Muscle of leg (tissue), 3 donors: ENCODE measurements at regions not wholly inside any gene's neighbourhood (a gene's known extent, or its start where the extent isn't known, plus 50 kb on each side); places are given as distances from the start of the nearest gene placed in this dataset.

Source experiments
- DNase-seq: peaks from one replicate; pipeline ENCODE4 v3.0.0; 2013
- H3K27ac ChIP-seq: one replicate; pipeline ENCODE4 v1.5.1; 2013; ENCODE audit warnings: mild to moderate bottlenecking, low read length, control low read depth
- H3K27me3 ChIP-seq: one replicate; pipeline ENCODE4 v1.6.1; 2013; ENCODE audit warnings: low read length; ENCODE audit not compliant: control insufficient read depth, insufficient read depth
- H3K36me3 ChIP-seq: one replicate; pipeline ENCODE4 v1.6.1; 2013; ENCODE audit warnings: low read length; ENCODE audit not compliant: control insufficient read depth, insufficient read depth
- H3K4me1 ChIP-seq: one replicate; pipeline ENCODE4 v1.6.1; 2013; ENCODE audit warnings: low read length; ENCODE audit not compliant: control insufficient read depth, insufficient read depth
- H3K4me3 ChIP-seq: one replicate; pipeline ENCODE4 v1.5.1; 2013; ENCODE audit warnings: low read length, control low read depth
- H3K9me3 ChIP-seq: replicated peaks from 2 replicates; pipeline ENCODE4 v1.6.1; 2013; ENCODE audit warnings: low read depth, low read length; ENCODE audit not compliant: control insufficient read depth
- WGBS: methylation state at CpG from one replicate; pipeline ENCODE4 v1.1.5; 2013; ENCODE audit warnings: missing lambda C conversion rate; ENCODE audit not compliant: insufficient coverage; 5-methylcytosine and 5-hydroxymethylcytosine counted together

- DNase-seq, result no peak
- no peaks in the 10 kb centered on the region for H3K4me1 ChIP-seq
- no CpG with 5 or more reads among the region's 5 CpGs for WGBS
Observed at GRCh38 chr12:78402366-78403134, 462.0 kb upstream of the SYT1 start.

DNA sequence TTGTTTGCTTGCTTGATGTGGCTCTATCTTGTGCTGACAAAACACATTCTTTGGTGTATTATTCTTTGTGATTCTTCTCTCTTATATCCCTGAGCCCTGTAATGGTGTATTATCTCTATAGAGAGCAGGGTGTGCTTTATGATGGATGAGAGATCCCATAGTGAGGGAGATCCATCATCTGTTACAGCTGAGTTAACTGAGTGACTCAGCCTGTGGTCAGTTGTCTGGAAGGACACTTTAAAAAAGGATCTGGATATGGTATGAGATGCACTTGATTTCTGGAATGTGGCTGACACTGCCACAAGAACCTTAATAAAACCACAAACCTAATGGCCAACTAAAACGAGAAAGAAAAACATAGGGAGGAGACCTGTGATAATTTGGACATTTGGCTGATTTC, 461.4 kb upstream of the SYT1 start:
- DNase-seq, result no peak
- Histone ChIP-seq H3K4me3 (no peak overlapping the region), H3K4me1 (no peaks in the 10 kb centered on the region), H3K27ac (no peak overlapping the region), H3K36me3 (no peaks in the 10 kb centered on the region), H3K27me3 (no peaks in the 10 kb centered on the region), H3K9me3 (no peaks in the 10 kb centered on the region)
- WGBS, result no CpG with 5 or more reads among the region's 1 CpG

More at GRCh38 chr12:78402366-78403134, 462.0 kb upstream of the SYT1 start:
- Histone ChIP-seq H3K27ac (no peak overlapping the region), H3K36me3 (no peaks in the 10 kb centered on the region), H3K27me3 (no peaks in the 10 kb centered on the region), H3K9me3 (no peaks in the 10 kb centered on the region), H3K4me3 (no peak overlapping the region)

GRCh38 chr12:78403681-78404080, 460.9 kb upstream of the SYT1 start:
- Histone ChIP-seq H3K36me3 (no peaks in the 10 kb centered on the region), H3K9me3 (no peaks in the 10 kb centered on the region), H3K4me3 (no peak overlapping the region), H3K27me3 (no peaks in the 10 kb centered on the region), H3K27ac (no peak overlapping the region), H3K4me1 (no peaks in the 10 kb centered on the region)
- DNase-seq, result no peak
- WGBS, result no CpG with 5 or more reads among the region's 3 CpGs

- Histone ChIP-seq H3K9me3 (no peaks in the 10 kb centered on the region), H3K36me3 (no peaks in the 10 kb centered on the region), H3K27ac (no peak overlapping the region), H3K27me3 (no peaks in the 10 kb centered on the region), H3K4me3 (no peak overlapping the region), H3K4me1 (no peaks in the 10 kb centered on the region)
- DNase-seq, result no peak
- WGBS, result no CpG with 5 or more reads among the region's 2 CpGs
Observed at GRCh38 chr12:78406213-78406612, 458.4 kb upstream of the SYT1 start.

- Histone ChIP-seq H3K27ac (no peak overlapping the region), H3K36me3 (no peaks in the 10 kb centered on the region), H3K27me3 (no peaks in the 10 kb centered on the region), H3K9me3 (no peaks in the 10 kb centered on the region), H3K4me1 (no peaks in the 10 kb centered on the region), H3K4me3 (no peak overlapping the region)
- DNase-seq, result no peak
- no CpG with 5 or more reads among the region's 2 CpGs for WGBS
Observed at GRCh38 chr12:78406828-78407227, 457.7 kb upstream of the SYT1 start.

GRCh38 chr12:78407722-78408121, 456.9 kb upstream of the SYT1 start:
- H3K4me3 ChIP-seq, result no peak overlapping the region
- H3K27ac ChIP-seq, result no peak overlapping the region
- H3K27me3 ChIP-seq, result no peaks in the 10 kb centered on the region
- H3K9me3 ChIP-seq, result no peaks in the 10 kb centered on the region
- no peaks in the 10 kb centered on the region for H3K36me3 ChIP-seq
- WGBS, result no CpG with 5 or more reads among the region's 2 CpGs
- no peak for DNase-seq
- H3K4me1 ChIP-seq, result no peaks in the 10 kb centered on the region

DNA sequence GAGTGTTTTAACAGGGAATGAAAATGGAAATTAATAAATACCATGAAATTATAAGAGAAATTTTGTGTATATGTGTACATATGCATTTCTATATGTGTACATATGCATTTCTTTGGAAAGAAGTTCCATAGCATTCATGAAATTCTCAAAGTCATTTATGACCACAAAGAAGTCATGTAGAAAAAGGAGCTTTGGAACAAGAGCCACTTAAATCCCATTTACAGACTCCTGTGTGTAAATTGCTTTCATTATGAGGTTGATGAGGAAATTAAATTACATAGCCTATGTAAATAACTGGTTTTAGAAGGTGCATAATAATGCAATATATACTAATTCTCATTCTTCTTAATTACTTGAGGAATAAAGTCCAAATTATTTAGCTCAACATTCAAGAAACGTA, 450.5 kb upstream of the SYT1 start:
- Histone ChIP-seq H3K36me3 (no peaks in the 10 kb centered on the region), H3K4me3 (no peak overlapping the region), H3K4me1 (no peaks in the 10 kb centered on the region), H3K27me3 (no peaks in the 10 kb centered on the region), H3K9me3 (no peaks in the 10 kb centered on the region), H3K27ac (no peak overlapping the region)
- no CpG with 5 or more reads among the region's 1 CpG for WGBS
- no peak for DNase-seq

DNA sequence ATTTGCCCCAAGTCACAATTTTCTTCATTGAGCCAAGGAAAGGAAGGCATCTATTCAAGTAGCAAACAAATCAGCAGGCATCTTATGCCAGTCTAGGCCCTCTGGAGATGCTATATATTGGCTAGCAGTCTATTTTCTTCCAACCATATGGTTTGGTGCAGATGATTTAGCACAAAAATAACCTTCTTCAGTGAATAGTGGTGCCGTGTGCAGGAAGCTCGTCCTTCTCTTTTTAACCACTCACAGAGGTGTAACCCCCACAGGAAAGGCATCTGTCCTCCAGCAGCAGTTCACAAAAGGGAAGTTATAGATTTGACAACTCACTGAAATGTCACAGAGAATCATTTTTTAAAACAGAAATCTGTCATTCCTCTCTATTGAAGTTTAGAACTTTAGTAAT, 445.7 kb upstream of the SYT1 start:
- DNase-seq, result peak; percentile 54
- WGBS, result no CpG with 5 or more reads among the region's 2 CpGs

GRCh38 chr12:78419513-78419912, 445.1 kb upstream of the SYT1 start:
- no peaks in the 10 kb centered on the region for H3K27me3 ChIP-seq
- no CpG with 5 or more reads among the region's 3 CpGs for WGBS
- no peak for DNase-seq
- no peaks in the 10 kb centered on the region for H3K36me3 ChIP-seq
- no peaks in the 10 kb centered on the region for H3K9me3 ChIP-seq
- H3K4me1 ChIP-seq, result no peaks in the 10 kb centered on the region
- no peak overlapping the region for H3K4me3 ChIP-seq
- H3K27ac ChIP-seq, result no peak overlapping the region

More for the DNA sequence above, 445.7 kb upstream of the SYT1 start:
- Histone ChIP-seq H3K36me3 (no peaks in the 10 kb centered on the region), H3K4me3 (no peak overlapping the region), H3K27me3 (no peaks in the 10 kb centered on the region), H3K27ac (no peak overlapping the region), H3K4me1 (no peaks in the 10 kb centered on the region), H3K9me3 (no peaks in the 10 kb centered on the region)

DNA sequence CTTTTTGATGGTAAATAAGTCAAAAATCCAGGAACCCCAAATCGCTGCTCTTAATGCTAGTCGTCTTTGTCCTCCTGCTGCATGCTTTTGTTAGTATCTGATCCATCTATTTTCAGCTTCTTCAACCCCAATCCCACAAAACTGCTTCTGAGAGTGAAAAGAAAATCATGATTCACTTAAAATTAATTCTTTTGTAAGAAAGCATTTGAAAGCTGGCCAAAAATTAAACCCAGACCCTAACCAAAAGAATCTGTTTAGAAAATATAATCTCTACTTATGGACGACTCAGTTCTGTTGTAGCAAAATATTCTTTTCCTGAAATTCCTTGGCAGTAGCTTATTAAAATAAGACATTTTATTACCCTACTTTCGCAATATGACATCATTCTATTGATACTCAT, 443.6 kb upstream of the SYT1 start:
- Histone ChIP-seq H3K9me3 (no peaks in the 10 kb centered on the region), H3K27me3 (no peaks in the 10 kb centered on the region), H3K36me3 (no peaks in the 10 kb centered on the region), H3K27ac (no peak overlapping the region), H3K4me1 (no peaks in the 10 kb centered on the region), H3K4me3 (no peak overlapping the region)
- no peak for DNase-seq
- WGBS, result no CpG with 5 or more reads among the region's 4 CpGs

GRCh38 chr12:78430551-78430950, 434.0 kb upstream of the SYT1 start:
- no peaks in the 10 kb centered on the region for H3K4me1 ChIP-seq
- H3K27me3 ChIP-seq, result no peaks in the 10 kb centered on the region
- no CpG with 5 or more reads among the region's 2 CpGs for WGBS
- H3K27ac ChIP-seq, result no peak overlapping the region
- no peaks in the 10 kb centered on the region for H3K36me3 ChIP-seq
- H3K4me3 ChIP-seq, result no peak overlapping the region
- no peak for DNase-seq
- H3K9me3 ChIP-seq, result no peaks in the 10 kb centered on the region
